ENCODE measurements at regions not wholly inside any gene's neighbourhood (a gene's known extent, or its start where the extent isn't known, plus 50 kb on each side); places are given as distances from the start of the nearest gene placed in this dataset.

- TF ChIP-seq CTCF (IDR thresholded peaks at IDR 0.05) (no peak), POLR2A (IDR thresholded peaks at IDR 0.05) (no peak)
These were observed 371.4 kb upstream of the C1orf174 start for GRCh38 chr1:4271338-4271998.

Data from right lobe of liver (tissue), 4 donors.